Coronary artery (tissue), 2 donors: ENCODE measurements at regions not wholly inside any gene's neighbourhood (a gene's known extent, or its start where the extent isn't known, plus 50 kb on each side); places are given as distances from the start of the nearest gene placed in this dataset.

ENCODE experiments used
- DNase-seq: peaks from one replicate; pipeline ENCODE4 v3.0.0-alpha.2; 2017; ENCODE audit warnings: low spot score
- H3K27ac ChIP-seq, 2 donors: fragments of 200-600 bp; sonication (generic); one replicate each; pipeline ENCODE4 v1.5.1; 2016 to 2019
- H3K4me3 ChIP-seq: fragments of 200-600 bp; sonication (generic); 2 replicates; pipeline ENCODE4 v1.5.1; 2016; ENCODE audit warnings: mild to moderate bottlenecking, moderate library complexity
- CTCF ChIP-seq: fragments of 200-600 bp; sonication (generic); IDR thresholded peaks from one replicate; pipeline ENCODE4 v1.5.1; 2019; ENCODE audit warnings: antibody characterized with exemption

GRCh38 chrX:25925946-25926345 is 212.2 kb upstream of the MAGEB18 start:
- TF ChIP-seq CTCF: no peak
- H3K27ac ChIP-seq: no peak overlapping the region
- DNase-seq: no peak
- H3K4me3 ChIP-seq: no peak overlapping the region

GRCh38 chrX:25928316-25928715 is 209.8 kb upstream of the MAGEB18 start:
- H3K27ac ChIP-seq: no peak overlapping the region
- DNase-seq: no peak
- no peak overlapping the region for H3K4me3 ChIP-seq
- no peak for TF ChIP-seq CTCF

GRCh38 chrX:25941087-25941486 is 197.1 kb upstream of the MAGEB18 start:
- Histone ChIP-seq H3K27ac (no peak overlapping the region), H3K4me3 (no peak overlapping the region)
- no peak for DNase-seq
- no peak for TF ChIP-seq CTCF

GRCh38 chrX:25941559-25942250 is 196.4 kb upstream of the MAGEB18 start:
- Histone ChIP-seq H3K27ac (no peak overlapping the region), H3K4me3 (no peak overlapping the region)
- DNase-seq: no peak
- no peak for TF ChIP-seq CTCF

- no peak overlapping the region for H3K4me3 ChIP-seq
- H3K27ac ChIP-seq: no peak overlapping the region
- DNase-seq: no peak
- TF ChIP-seq CTCF: no peak
These were observed 169.2 kb upstream of the MAGEB18 start for GRCh38 chrX:25968920-25969319.

GRCh38 chrX:25976683-25977310 is 161.3 kb upstream of the MAGEB18 start:
- no peak for DNase-seq
- no peak overlapping the region for H3K27ac ChIP-seq
- no peak overlapping the region for H3K4me3 ChIP-seq
- no peak for TF ChIP-seq CTCF

GRCh38 chrX:25998687-25999086 is 139.5 kb upstream of the MAGEB18 start:
- Histone ChIP-seq H3K4me3 (no peak overlapping the region), H3K27ac (no peak overlapping the region)
- no peak for DNase-seq
- no peak for TF ChIP-seq CTCF
